A172 (cell line): ENCODE measurements at regions not wholly inside any gene's neighbourhood (a gene's known extent, or its start where the extent isn't known, plus 50 kb on each side); places are given as distances from the start of the nearest gene placed in this dataset.

Source experiments
- DNase-seq: peaks from one replicate; pipeline ENCODE4 v3.0.0-alpha.2; 2015; ENCODE audit warnings: low spot score

- no peak for DNase-seq
These were observed 294.5 kb downstream of the BRD1 start for GRCh38 chr22:49532869-49533802.

DNA sequence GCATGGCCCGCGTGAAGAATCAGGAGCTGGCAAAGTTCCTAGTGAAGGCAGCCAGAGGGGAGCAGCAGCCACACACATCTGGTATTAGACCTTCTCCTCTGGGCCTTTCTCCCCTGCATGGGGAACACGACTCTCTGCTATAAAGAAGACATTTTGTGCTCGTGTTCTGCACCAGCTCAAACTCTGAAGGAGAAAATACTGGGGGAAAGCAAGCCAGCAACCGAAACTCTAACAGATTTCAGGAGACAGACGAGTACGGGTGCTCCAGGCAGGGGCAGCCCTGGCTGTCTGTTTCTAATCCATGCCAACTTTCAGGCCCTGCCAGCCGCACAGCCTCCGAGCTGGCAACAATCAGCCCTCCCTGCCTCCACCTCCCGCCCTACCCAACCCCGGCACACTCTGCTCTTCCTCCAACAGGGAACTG lies 296.3 kb downstream of the BRD1 start:
- no peak for DNase-seq

GRCh38 chr22:49530671-49531367 lies 296.9 kb downstream of the BRD1 start:
- DNase-seq = no peak

DNA sequence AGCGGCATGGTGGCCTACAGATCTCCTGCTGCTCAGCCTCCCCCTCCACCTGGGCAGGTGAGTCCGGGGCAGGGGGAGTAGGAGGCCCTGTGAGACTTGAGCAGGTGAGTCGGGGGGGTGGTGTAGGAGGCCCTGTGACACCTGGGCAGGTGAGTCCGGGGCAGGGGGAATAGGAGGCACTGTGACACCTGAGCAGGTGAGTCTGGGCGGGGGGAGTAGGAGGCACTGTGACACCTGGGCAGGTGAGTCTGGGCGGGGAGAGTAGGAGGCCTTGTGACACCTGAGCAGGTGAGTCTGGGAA lies 299.3 kb downstream of the BRD1 start:
- no peak for DNase-seq

DNA sequence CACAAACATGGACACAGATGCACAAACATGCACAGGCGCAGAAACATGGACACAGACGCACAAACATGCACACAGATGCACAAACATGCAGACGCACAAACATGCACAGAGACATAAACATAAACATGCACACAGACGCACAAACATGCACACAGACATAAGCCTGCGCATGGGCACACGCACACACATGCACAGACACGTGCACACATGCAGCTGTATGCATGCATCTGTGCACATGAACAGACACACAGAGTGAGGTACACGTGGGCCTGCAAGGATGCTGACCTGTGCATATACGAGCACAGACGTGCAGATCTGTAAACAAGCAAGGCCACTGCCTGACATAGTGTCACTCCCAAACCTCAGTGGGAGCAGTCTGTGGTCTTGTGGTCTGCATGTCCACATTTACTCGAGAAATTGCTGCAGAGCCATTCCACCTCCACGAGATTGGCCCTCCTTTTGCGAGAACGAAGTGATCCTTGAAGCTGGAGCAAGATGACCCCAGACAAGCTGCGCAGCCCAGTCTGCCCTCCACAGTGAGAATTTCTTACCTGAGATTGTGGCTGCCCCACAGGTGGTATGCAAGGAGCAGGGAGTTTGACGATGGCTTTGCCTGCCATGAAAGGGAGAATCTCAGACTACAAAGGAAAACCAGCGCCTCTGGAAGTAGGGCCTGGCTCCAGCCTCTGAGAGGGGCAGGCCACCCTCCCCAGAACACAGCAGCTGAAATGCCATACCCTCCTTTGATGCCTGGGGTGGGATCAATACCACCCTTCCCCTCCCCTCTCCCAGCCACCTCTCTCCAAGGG lies 299.9 kb downstream of the BRD1 start:
- no peak for DNase-seq

DNA sequence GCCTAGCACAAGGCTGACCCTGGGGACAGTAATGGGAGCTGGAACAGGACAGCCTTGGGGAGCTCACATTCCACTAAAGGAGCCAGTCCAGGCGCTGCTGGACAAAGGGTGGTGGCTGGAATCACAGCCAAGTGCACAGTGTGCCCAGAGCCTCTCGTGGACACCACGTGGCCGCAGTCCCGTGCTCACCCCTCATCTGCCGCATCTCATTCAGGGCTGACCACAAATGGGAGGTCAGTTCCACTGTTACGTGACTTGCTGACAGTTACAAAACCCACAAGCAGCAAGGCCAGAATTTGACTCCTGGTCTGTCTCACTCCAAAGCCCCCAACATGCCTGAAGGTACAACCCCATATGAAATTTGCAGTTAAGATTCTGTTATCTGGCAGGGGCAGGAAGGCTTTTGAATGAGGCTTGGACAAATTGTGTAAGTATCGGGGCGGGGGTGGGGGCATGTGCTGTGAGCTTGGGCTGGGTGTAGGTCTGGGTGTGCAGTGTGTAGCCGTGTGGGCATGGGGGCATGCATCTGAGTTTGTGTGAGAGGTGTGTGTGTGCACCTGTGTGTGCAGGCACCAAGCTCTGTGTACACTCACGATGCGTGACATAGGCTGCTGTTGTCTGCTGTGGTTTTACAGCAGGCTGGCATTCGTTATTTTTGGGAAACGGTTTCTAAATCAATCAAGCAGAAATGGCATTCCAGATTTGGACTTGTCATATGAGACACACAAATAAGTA lies 301.7 kb downstream of the BRD1 start:
- peak; percentile 11 for DNase-seq

DNA sequence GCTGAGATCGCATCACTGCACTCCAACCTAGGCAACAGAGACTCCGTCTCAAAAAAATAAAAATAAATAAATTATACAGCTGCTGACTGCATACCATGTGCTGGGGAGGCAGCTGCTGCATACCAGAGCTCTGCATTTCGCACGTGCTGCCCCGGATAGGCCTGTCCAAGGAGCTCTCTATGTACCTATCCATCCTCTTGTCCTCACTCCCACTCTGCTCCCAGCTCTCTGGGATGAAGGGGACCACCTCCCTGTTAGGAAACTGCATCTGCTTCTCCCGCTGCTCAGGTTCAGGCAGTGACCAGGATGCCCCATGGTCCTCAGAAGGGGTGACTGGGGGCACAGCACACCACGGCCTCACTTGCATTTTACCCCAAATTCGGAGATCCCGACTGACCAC lies 302.3 kb downstream of the BRD1 start:
- DNase-seq = no peak

GRCh38 chr22:49524362-49524761 lies 303.3 kb downstream of the BRD1 start:
- no peak for DNase-seq

GRCh38 chr22:49523374-49524008 lies 304.2 kb downstream of the BRD1 start:
- DNase-seq = no peak

DNA sequence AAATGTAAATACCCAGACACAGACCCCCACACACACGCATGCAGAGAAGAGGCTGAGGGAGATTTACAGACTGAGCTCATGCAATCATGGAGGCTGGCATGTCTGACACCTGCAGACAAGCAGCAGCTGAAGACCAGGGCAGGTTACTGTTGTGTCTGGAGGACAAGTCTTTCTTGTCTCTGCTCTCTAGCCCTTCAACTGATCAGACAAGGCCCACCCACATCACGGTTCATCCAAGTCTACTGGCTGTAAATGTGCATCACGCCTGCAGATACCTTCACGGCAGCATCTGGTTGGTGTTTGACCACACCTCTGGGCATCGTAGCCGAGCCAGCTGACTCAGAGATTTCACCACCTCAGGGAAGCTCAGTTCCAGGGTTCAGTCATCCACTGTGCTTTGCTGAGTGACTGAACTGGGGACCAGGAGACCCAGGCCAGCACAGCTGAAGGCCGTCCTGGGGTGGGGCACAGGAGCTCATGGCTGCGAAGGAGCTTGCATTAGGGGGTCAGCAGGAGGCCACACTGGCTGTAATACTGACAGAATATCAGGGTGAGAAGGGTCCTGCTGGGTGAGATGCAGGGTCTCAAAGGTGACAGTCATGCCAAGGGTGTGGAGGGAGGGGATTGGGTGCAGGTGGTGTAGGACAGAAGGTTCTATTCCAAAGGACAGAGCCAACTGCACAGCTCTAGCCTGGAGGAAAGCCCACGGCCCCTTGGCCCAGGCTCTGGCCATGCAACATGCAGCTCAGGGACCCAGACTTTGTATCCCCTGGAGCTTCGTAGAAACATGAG lies 304.9 kb downstream of the BRD1 start:
- DNase-seq = no peak

DNA sequence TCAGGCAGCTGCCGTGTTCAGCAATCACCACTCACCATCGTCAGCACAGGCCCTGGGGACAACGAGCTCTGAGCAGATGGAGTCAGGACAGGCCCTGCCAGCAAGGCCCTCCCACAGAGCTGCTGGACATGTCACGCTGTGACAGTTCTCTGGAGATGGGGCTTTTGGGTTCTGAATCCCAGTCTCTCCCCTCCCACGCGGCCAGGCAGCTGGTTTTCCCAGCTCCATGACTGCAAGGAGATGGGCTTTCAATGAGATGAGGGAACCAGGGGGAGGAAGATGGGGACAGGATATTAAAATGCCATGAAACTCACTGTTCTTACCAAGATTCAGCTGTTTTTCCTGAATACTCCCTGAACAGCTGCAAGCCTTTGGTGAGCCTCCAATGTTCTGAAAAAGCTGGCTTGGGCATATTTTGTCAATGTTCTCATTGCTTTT lies 305.9 kb downstream of the BRD1 start:
- DNase-seq = no peak

- DNase-seq = no peak
These were observed 308.4 kb downstream of the BRD1 start for GRCh38 chr22:49519117-49519737.

- no peak for DNase-seq
These were observed 309.2 kb downstream of the BRD1 start for GRCh38 chr22:49518436-49518970.

DNA sequence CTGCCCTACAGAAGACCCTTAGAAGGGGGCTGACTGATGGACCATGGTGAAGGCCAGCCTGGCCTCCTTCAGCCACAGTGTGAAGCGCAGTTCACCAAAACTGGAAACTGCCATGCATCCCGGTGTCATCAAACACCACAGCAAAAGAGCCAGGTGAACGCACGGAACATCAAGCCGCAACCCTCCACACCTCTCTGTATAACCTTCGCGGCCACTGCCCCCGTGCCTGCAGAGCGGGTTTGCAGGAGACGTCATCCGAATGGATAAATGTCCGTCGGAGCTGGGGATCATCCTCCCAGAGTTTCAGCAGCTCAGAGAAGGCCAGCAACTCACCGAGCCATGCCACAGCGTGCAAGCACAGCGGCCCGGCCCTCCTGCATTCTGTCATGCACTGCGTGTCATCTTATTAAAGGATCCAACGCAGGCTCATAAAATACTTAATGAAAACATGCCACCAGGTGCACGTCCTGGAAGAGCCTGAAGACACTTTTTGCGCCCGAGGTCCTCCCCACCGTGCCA lies 309.9 kb downstream of the BRD1 start:
- DNase-seq = no peak

GRCh38 chr22:49517211-49517610 lies 310.5 kb downstream of the BRD1 start:
- no peak for DNase-seq

DNA sequence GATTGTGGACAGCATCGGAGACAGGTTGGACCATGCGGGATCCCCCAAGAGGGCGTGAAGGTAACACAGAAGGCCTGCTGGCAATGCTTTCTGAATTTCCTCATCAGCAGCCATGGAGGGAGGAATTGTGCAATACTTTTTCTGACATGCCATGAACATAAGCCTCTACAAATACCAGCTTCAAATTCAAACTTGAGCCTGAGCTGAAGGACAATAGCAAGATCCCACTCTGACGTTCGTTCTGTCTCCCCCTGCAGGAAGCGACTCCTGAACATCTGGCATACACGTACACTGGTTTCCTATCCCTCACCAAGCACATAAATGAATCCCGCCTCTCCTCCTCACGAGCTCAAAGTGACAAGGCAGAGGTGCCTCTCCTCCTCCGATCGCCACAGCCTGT lies 312.2 kb downstream of the BRD1 start:
- no peak for DNase-seq

GRCh38 chr22:49514641-49515040 lies 313.0 kb downstream of the BRD1 start:
- DNase-seq = no peak

GRCh38 chr22:49514211-49514610 lies 313.5 kb downstream of the BRD1 start:
- DNase-seq = no peak

- DNase-seq = no peak
These were observed 314.3 kb downstream of the BRD1 start for GRCh38 chr22:49513358-49513851.
